Natural killer cell treated with Interleukin-12 subunit alpha and Interleukin-12 subunit beta and Interleukin-15 and Interleukin-18, amount 100 ng/mL, for 72 hours (primary cell): ENCODE measurements at regions not wholly inside any gene's neighbourhood (a gene's known extent, or its start where the extent isn't known, plus 50 kb on each side); places are given as distances from the start of the nearest gene placed in this dataset.

Experiments
- ATAC-seq, 2 donors: fragments of 150-1000 bp; cut with Tn5 transposase in 1 of 2; sonication (Bioruptor Pico), chemical (Tn5 transposase) in 1 of 2; 2 replicates each; pipeline ENCODE4 v1.10.0; 2021
- DNase-seq: peaks from one replicate; pipeline ENCODE4 v3.0.0; 2022; ENCODE audit warnings: low spot score
- H3K27ac Mint-ChIP-seq, 2 donors: 1 replicate in 1 of 2; 2 replicates in 1 of 2; pipeline ENCODE4 v1.8.0; 2022; ENCODE audit warnings: mixed read lengths in 2 of 2, mild to moderate bottlenecking in 1 of 2, moderate library complexity in 1 of 2
- H3K27me3 Mint-ChIP-seq, 2 donors: 1 replicate in 1 of 2; 2 replicates in 1 of 2; pipeline ENCODE4 v1.8.0; 2022; ENCODE audit warnings: mixed read lengths in 2 of 2
- H3K36me3 Mint-ChIP-seq: one replicate; pipeline ENCODE4 v1.8.0; 2022; ENCODE audit warnings: mixed read lengths
- H3K4me1 Mint-ChIP-seq, 2 donors: 1 replicate in 1 of 2; 2 replicates in 1 of 2; pipeline ENCODE4 v1.8.0; 2022; ENCODE audit warnings: low read depth in 2 of 2, mixed read lengths in 2 of 2, mild to moderate bottlenecking in 1 of 2
- H3K4me3 Mint-ChIP-seq: one replicate; pipeline ENCODE4 v1.8.0; 2022; ENCODE audit warnings: mixed read lengths
- H3K9me3 Mint-ChIP-seq: 2 replicates; pipeline ENCODE4 v1.8.0; 2022; ENCODE audit warnings: mixed read lengths

GRCh38 chr2:136645236-136645828, 120.0 kb upstream of the THSD7B start:
- ATAC-seq: no peak
- no peak overlapping the region for H3K27ac Mint-ChIP-seq
- no peaks in the 10 kb centered on the region for H3K9me3 Mint-ChIP-seq
- DNase-seq: no peak
- H3K4me3 Mint-ChIP-seq: no peak overlapping the region
- no peaks in the 10 kb centered on the region for H3K36me3 Mint-ChIP-seq
- no peaks in the 10 kb centered on the region for H3K4me1 Mint-ChIP-seq
- H3K27me3 Mint-ChIP-seq: no peaks in the 10 kb centered on the region

GRCh38 chr2:136639651-136640050, 125.7 kb upstream of the THSD7B start:
- Mint-ChIP-seq H3K4me3 (no peak overlapping the region), H3K27me3 (peaks cover 0 to 7% of the 10 kb centered on the region in 2 donors), H3K36me3 (no peaks in the 10 kb centered on the region), H3K27ac (no peak overlapping the region), H3K9me3 (no peaks in the 10 kb centered on the region), H3K4me1 (no peaks in the 10 kb centered on the region)
- no peak for ATAC-seq
- no peak for DNase-seq

- no peak overlapping the region for H3K27ac Mint-ChIP-seq
- H3K27me3 Mint-ChIP-seq: peaks cover 0 to 7% of the 10 kb centered on the region in 2 donors
- no peak overlapping the region for H3K4me3 Mint-ChIP-seq
- DNase-seq (no peak), ATAC-seq (no peak)
- H3K4me1 Mint-ChIP-seq: no peaks in the 10 kb centered on the region
- H3K36me3 Mint-ChIP-seq: no peaks in the 10 kb centered on the region
- no peaks in the 10 kb centered on the region for H3K9me3 Mint-ChIP-seq
Observed at GRCh38 chr2:136638193-136638592, 127.2 kb upstream of the THSD7B start.

GRCh38 chr2:136637402-136637801, 127.9 kb upstream of the THSD7B start:
- Mint-ChIP-seq H3K27ac (no peak overlapping the region), H3K4me1 (no peaks in the 10 kb centered on the region), H3K4me3 (no peak overlapping the region), H3K36me3 (no peaks in the 10 kb centered on the region), H3K27me3 (peaks cover 0 to 7% of the 10 kb centered on the region in 2 donors), H3K9me3 (no peaks in the 10 kb centered on the region)
- no peak for DNase-seq
- no peak for ATAC-seq

GRCh38 chr2:136628490-136628889, 136.9 kb upstream of the THSD7B start:
- H3K27ac Mint-ChIP-seq: no peak overlapping the region
- no peak overlapping the region for H3K4me3 Mint-ChIP-seq
- peaks cover 0 to 5% of the 10 kb centered on the region in 2 donors for H3K27me3 Mint-ChIP-seq
- DNase-seq (no peak), ATAC-seq (no peak)
- H3K4me1 Mint-ChIP-seq: no peaks in the 10 kb centered on the region
- H3K9me3 Mint-ChIP-seq: no peaks in the 10 kb centered on the region
- H3K36me3 Mint-ChIP-seq: no peaks in the 10 kb centered on the region

GRCh38 chr2:136613096-136613495, 152.2 kb upstream of the THSD7B start:
- H3K36me3 Mint-ChIP-seq: no peaks in the 10 kb centered on the region
- H3K4me1 Mint-ChIP-seq: no peaks in the 10 kb centered on the region
- ATAC-seq (no peak), DNase-seq (no peak)
- H3K4me3 Mint-ChIP-seq: no peak overlapping the region
- no peak overlapping the region for H3K27ac Mint-ChIP-seq
- H3K9me3 Mint-ChIP-seq: peaks cover under 1% of the 10 kb centered on the region
- H3K27me3 Mint-ChIP-seq: peaks cover 0 to under 1% of the 10 kb centered on the region in 2 donors

GRCh38 chr2:136612079-136612478, 153.3 kb upstream of the THSD7B start:
- Mint-ChIP-seq H3K9me3 (peaks cover 6% of the 10 kb centered on the region), H3K27me3 (peaks cover 0 to 4% of the 10 kb centered on the region in 2 donors), H3K36me3 (no peaks in the 10 kb centered on the region), H3K4me1 (no peaks in the 10 kb centered on the region), H3K27ac (no peak overlapping the region), H3K4me3 (no peak overlapping the region)
- ATAC-seq (no peak), DNase-seq (no peak)

GRCh38 chr2:136611451-136611850, 153.9 kb upstream of the THSD7B start:
- no peak overlapping the region for H3K4me3 Mint-ChIP-seq
- no peaks in the 10 kb centered on the region for H3K4me1 Mint-ChIP-seq
- peaks cover 0 to 4% of the 10 kb centered on the region in 2 donors for H3K27me3 Mint-ChIP-seq
- DNase-seq: no peak
- no peaks in the 10 kb centered on the region for H3K36me3 Mint-ChIP-seq
- peaks cover 6% of the 10 kb centered on the region for H3K9me3 Mint-ChIP-seq
- ATAC-seq: no peak
- no peak overlapping the region for H3K27ac Mint-ChIP-seq

- no peak for DNase-seq
- Mint-ChIP-seq H3K4me3 (no peak overlapping the region), H3K27me3 (no peaks in the 10 kb centered on the region), H3K27ac (no peak overlapping the region), H3K9me3 (peaks cover 3% of the 10 kb centered on the region), H3K4me1 (no peaks in the 10 kb centered on the region), H3K36me3 (no peaks in the 10 kb centered on the region)
- ATAC-seq: no peak
Observed at GRCh38 chr2:136582628-136583205, 182.6 kb upstream of the THSD7B start.

GRCh38 chr2:136572335-136572734, 193.0 kb upstream of the THSD7B start:
- ATAC-seq: no peak
- peaks cover 4% of the 10 kb centered on the region for H3K9me3 Mint-ChIP-seq

GRCh38 chr2:136557203-136557602, 208.1 kb upstream of the THSD7B start:
- Mint-ChIP-seq H3K9me3 (peaks cover 7% of the 10 kb centered on the region), H3K4me3 (no peak overlapping the region), H3K4me1 (no peaks in the 10 kb centered on the region), H3K36me3 (no peaks in the 10 kb centered on the region), H3K27ac (no peak overlapping the region), H3K27me3 (peaks cover 15 to 22% of the 10 kb centered on the region in 2 donors)
- no peak for ATAC-seq
- DNase-seq: no peak

More at GRCh38 chr2:136572335-136572734, 193.0 kb upstream of the THSD7B start:
- Mint-ChIP-seq H3K27me3 (peaks cover 0 to 9% of the 10 kb centered on the region in 2 donors), H3K4me3 (no peak overlapping the region), H3K36me3 (no peaks in the 10 kb centered on the region), H3K27ac (no peak overlapping the region), H3K4me1 (no peaks in the 10 kb centered on the region)
- DNase-seq: no peak

- no peak overlapping the region for H3K4me3 Mint-ChIP-seq
- ATAC-seq: no peak
- H3K9me3 Mint-ChIP-seq: peaks cover 7% of the 10 kb centered on the region
- H3K27me3 Mint-ChIP-seq: peaks cover 13 to 14% of the 10 kb centered on the region in 2 donors
- no peaks in the 10 kb centered on the region for H3K36me3 Mint-ChIP-seq
- no peaks in the 10 kb centered on the region for H3K4me1 Mint-ChIP-seq
- no peak for DNase-seq
- no peak overlapping the region for H3K27ac Mint-ChIP-seq
Observed at GRCh38 chr2:136550181-136550580, 215.2 kb upstream of the THSD7B start.

GRCh38 chr2:136539355-136539754, 226.0 kb upstream of the THSD7B start:
- DNase-seq (no peak), ATAC-seq (no peak)
- Mint-ChIP-seq H3K27ac (no peak overlapping the region), H3K4me1 (no peaks in the 10 kb centered on the region), H3K27me3 (peaks cover 5 to 8% of the 10 kb centered on the region in 2 donors), H3K36me3 (no peaks in the 10 kb centered on the region), H3K9me3 (peaks cover 8% of the 10 kb centered on the region), H3K4me3 (no peak overlapping the region)

GRCh38 chr2:136538489-136538888, 226.9 kb upstream of the THSD7B start:
- Mint-ChIP-seq H3K4me1 (no peaks in the 10 kb centered on the region), H3K27ac (no peak overlapping the region), H3K27me3 (peaks cover 2 to 8% of the 10 kb centered on the region in 2 donors), H3K9me3 (peaks cover 8% of the 10 kb centered on the region), H3K4me3 (no peak overlapping the region), H3K36me3 (no peaks in the 10 kb centered on the region)
- DNase-seq (no peak), ATAC-seq (no peak)

- no peaks in the 10 kb centered on the region for H3K4me1 Mint-ChIP-seq
- peaks cover 9% of the 10 kb centered on the region for H3K9me3 Mint-ChIP-seq
- no peaks in the 10 kb centered on the region for H3K36me3 Mint-ChIP-seq
- no peak overlapping the region for H3K27ac Mint-ChIP-seq
- no peak for ATAC-seq
- peaks cover 2 to 5% of the 10 kb centered on the region in 2 donors for H3K27me3 Mint-ChIP-seq
- H3K4me3 Mint-ChIP-seq: no peak overlapping the region
- DNase-seq: no peak
Observed at GRCh38 chr2:136534811-136535210, 230.5 kb upstream of the THSD7B start.
